GM21529 (cell line): ENCODE measurements at regions not wholly inside any gene's neighbourhood (a gene's known extent, or its start where the extent isn't known, plus 50 kb on each side); places are given as distances from the start of the nearest gene placed in this dataset.
"Not testable (repeated sequence)": the region's sequence is repeated elsewhere in the genome, so short reads cannot be mapped to it uniquely, and the experiment has no call there.

Experiments used
- ATAC-seq: cut with Tn5 transposase; IDR thresholded peaks from one replicate; pipeline ENCODE4 v1.9.1; 2021; ENCODE audit not compliant: unreplicated experiment

GRCh38 chr3:35296944-35297343 is 342.4 kb upstream of the ARPP21 start:
- ATAC-seq: not testable (repeated sequence)

DNA sequence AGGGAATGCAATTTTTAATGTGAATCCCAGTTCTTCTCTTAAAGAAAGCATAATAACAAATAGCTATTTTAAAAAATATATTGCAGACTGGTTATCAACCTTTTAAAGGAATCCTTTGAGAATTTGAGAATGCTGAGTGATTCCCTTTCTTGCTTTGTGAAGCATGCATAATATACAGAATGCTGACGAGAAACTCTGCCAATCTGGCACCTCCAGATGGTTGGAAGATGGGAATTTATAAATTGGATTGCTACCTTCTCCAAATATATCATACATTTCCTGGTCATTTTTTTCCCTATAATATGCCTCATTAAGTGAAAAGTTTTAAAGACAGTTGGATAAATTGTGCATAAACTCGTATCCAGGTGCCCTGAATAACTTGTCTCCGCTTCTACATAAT is 333.9 kb upstream of the ARPP21 start:
- ATAC-seq: no peak

GRCh38 chr3:35307296-35307695 is 332.0 kb upstream of the ARPP21 start:
- ATAC-seq: no peak

DNA sequence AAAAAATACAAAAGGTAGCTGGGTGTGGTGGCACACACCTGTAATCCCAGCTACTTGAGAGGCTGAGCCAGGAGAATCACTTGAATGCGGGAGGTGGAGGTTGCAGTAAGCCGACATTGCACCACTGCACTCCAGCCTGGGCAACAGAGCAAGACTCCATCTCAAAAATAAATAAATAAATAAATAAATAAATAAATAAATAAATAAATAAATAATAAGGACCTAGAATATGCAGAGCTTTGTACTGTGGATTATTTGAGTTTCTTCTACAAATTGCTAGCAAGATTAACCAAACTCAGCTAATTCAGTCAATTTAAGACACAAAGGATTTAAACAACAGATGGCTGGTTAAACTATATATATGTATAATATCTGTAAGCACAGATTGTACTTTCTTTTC is 322.5 kb upstream of the ARPP21 start:
- ATAC-seq: not testable (repeated sequence)

DNA sequence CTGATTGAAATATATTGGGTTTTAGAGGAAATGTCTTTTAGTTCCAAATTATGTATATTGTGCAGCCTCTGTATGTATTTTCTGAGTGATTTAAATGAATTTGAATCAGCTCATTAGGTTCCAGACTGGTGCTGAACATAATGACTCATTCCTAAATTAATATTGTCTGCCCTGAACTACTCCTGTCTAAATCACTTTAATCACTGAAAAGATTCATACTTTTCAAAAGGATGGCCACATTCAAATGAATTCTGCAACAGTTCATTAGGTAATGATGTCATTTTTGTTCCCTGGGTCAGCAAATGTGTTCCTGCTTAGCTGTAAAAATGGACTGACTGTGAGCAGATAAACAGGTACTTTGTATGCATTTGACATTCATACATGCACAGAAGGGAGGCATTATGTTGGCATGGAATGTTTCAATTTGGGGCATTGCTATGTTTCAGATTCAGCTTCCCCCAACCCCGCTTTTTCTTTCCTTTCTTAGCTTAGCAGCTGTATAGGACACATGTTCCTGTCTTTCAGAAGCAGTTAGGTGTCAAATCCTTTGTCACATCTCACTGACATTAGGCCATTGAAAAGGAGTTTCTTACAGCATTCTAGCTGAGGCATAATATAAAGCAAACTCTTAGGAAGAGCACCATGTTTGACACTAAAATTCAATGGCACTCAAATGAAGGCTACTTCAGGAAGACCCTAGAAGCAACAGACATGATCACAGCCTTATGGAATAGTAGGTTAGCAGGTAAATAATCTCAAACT is 318.5 kb upstream of the ARPP21 start:
- no peak for ATAC-seq

DNA sequence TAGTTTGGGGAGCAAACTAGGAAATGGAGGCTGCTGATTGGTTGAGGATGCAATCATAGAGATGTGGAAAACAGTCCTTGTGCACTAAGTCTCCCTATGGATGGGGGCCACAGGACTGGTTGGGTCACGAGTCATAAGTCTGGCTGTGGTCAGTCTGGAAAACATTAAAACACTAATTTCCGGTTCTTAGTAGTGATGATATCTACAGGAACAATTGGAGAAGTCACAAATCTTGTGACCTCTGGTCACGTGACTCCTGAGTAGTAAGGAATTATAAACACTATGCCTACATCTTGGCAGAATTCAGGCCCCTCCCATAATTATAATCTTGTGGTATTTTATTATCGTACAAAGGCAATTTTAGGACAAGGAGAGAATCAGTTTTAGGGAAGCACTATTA is 317.3 kb upstream of the ARPP21 start:
- ATAC-seq: no peak

GRCh38 chr3:35335703-35336102 is 303.6 kb upstream of the ARPP21 start:
- peak; percentile 90 for ATAC-seq

GRCh38 chr3:35336601-35337000 is 302.7 kb upstream of the ARPP21 start:
- no peak for ATAC-seq

DNA sequence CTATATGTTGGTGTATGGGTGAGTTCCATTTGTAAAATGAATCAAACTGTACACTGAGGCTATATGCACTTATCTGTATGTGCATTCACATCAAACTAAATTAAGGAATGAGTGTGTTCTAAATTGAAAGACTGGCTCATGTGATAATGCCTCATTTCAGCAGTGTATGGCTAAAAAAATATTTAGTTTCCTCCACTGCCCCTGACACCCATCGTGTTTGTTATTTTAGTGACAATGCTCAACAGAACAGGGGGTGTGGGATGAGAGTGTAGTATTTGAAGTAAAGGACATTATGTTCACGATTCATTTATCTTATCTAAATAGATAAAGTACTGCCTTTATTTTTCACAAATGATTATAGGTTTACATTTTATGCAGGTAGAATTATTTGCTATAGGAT is 301.1 kb upstream of the ARPP21 start:
- ATAC-seq: no peak

DNA sequence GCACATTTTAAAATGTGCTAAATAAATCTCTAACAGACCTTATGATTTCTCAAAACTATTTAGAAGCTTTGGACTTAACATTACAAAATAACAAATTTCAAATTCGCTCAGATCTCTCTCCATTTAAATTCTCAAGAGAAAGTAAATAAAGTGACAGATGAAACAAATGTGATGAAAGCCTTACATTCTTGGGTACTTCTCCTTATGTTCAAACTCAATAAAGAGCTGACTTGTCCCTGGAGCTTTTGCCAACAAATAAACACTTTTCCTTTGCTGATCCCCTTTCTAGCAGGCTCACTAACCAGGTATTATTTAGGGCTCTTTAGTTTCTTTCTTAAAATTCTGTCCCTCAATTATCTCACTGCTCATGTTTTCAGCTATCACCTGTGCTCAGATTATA is 259.1 kb upstream of the ARPP21 start:
- ATAC-seq: no peak

- ATAC-seq: no peak
These were observed 256.1 kb upstream of the ARPP21 start for GRCh38 chr3:35383216-35383615.

- no peak for ATAC-seq
These were observed 255.4 kb upstream of the ARPP21 start for GRCh38 chr3:35383719-35384555.

DNA sequence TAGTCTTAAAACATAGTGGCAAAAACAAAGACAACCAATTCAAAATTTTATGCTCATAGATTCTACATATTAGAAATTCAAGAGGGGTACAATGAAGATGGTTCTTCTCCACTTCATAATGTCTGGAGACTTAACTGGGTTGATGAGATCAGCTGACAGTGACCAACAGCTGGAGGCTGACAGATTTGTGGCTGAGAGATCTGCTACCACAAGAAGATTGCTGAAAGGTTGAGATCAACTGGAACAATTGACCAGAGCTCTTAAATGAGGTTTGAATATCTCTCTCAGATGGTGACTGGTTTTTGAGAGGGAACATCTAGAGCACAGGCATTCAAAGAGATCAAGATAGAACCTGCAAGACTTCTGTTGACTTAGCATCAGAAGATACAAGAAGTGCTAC is 254.1 kb upstream of the ARPP21 start:
- no peak for ATAC-seq

- ATAC-seq: no peak
These were observed 249.4 kb upstream of the ARPP21 start for GRCh38 chr3:35389907-35390306.

- ATAC-seq: no peak
These were observed 247.1 kb upstream of the ARPP21 start for GRCh38 chr3:35392187-35392586.

DNA sequence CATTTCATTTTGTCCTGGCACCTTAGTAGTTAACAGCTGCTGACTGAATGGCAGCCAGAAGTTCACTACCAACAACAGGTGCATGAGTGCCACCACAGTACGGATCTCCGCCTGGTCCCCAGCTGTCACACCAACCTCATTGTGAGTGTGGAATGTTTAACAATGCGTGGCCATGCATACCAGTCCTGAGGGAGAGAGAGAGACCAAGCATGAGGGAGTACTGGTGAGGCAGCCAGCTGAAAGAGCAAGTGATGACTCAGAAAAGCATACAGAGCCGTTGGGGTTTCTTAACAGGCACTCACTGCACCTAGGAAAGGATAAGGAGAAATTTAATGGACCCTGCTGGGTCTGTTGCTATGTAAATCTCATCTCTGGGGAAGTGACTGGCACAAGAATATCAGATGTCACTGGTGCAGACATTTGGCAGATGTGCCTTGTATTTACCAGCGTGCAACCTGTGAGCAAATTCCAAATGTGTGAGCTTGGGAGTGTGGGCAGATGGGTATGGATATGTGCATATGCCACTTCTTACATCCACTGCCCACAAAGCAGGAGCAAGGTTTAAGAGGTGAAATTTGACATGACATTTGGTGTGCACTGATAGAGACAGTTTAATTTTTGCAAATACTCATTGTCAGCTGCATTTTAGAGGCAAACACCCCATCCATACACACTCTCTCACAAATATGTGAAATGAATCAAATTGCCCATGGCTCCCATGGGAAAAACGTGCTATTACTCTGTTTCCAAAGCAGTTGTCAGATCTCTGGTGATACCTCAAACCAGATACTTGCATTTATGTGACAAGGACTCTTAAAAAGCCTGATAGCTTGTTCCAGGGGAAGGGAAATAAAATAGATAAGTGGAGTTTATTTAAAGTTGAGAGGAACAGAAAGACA is 245.2 kb upstream of the ARPP21 start:
- no peak for ATAC-seq

- ATAC-seq: no peak
These were observed 244.4 kb upstream of the ARPP21 start for GRCh38 chr3:35394905-35395304.

GRCh38 chr3:35401671-35402070 is 237.7 kb upstream of the ARPP21 start:
- no peak for ATAC-seq

DNA sequence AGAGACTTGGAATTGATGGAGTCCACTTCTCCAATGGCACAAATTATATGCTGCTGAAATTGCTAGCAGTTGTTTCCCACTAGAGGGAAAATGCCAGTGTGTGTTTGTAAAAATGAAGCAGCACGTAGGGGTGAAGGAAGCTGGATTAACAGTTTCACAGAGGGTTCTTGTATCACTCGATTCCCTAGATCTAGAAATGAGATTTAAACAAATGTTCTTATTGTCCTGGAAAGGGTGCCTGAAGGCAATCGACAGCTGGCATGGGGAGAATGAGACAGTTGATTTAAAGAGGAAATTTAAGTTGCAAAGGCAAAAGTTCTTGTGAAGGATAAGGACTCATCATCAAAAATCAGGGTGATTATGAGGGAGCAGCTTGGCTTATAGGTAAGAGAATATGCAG is 234.8 kb upstream of the ARPP21 start:
- no peak for ATAC-seq

GRCh38 chr3:35408882-35409281 is 230.4 kb upstream of the ARPP21 start:
- no peak for ATAC-seq

- no peak for ATAC-seq
These were observed 229.3 kb upstream of the ARPP21 start for GRCh38 chr3:35409991-35410390.
